Testis (tissue), 2 donors: ENCODE measurements at regions not wholly inside any gene's neighbourhood (a gene's known extent, or its start where the extent isn't known, plus 50 kb on each side); places are given as distances from the start of the nearest gene placed in this dataset.
"Not testable (repeated sequence)": the region's sequence is repeated elsewhere in the genome, so short reads cannot be mapped to it uniquely, and the experiment has no call there.

Experiments
- DNase-seq: peaks from one replicate; pipeline ENCODE4 v3.0.0-alpha.2; 2019
- H3K27ac ChIP-seq, 2 donors: fragments of 200-600 bp; sonication (generic); one replicate each; pipeline ENCODE4 v1.5.1; 2019
- H3K27me3 ChIP-seq: fragments of 200-600 bp; sonication (generic); one replicate; pipeline ENCODE4 v1.5.1; 2019
- H3K36me3 ChIP-seq: fragments of 200-600 bp; sonication (generic); one replicate; pipeline ENCODE4 v1.5.1; 2017; ENCODE audit warnings: low read depth; ENCODE audit errors: missing control alignments
- H3K4me1 ChIP-seq: fragments of 200-600 bp; sonication (generic); one replicate; pipeline ENCODE4 v1.5.1; 2019
- H3K4me3 ChIP-seq, 2 donors: fragments of 200-600 bp; sonication (generic); one replicate each; pipeline ENCODE4 v1.5.1; 2017 to 2019
- H3K9me3 ChIP-seq: fragments of 200-600 bp; sonication (generic); one replicate; pipeline ENCODE4 v1.5.1; 2017
- POLR2A ChIP-seq: fragments of 450-650 bp; IDR thresholded peaks from one replicate; pipeline ENCODE4 v1.6.1; 2017; ENCODE audit warnings: antibody characterized with exemption, mild to moderate bottlenecking, moderate library complexity
- WGBS, 2 donors: methylation state at CpG; one replicate each; pipeline ENCODE4 v1.1.5; 2018; 5-methylcytosine and 5-hydroxymethylcytosine counted together
- intact Hi-C: fragments of 100-400 bp; cut with DNase I; formaldehyde crosslinking; loops from one replicate; pipeline ENCODE4 v1.15.1; 2023; ENCODE audit warnings: low total_unique reads
- TF ChIP-seq, protein P1 (sequence below), 3 experiments: fragments of 450-650 bp in 2 of 3; fragments of 200-600 bp in 1 of 3; sonication (generic) in 1 of 3; IDR thresholded peaks; one replicate each; pipeline ENCODE4 v1.5.1; 2016 to 2019; ENCODE audit warnings: antibody characterized with exemption in 3 of 3, mild to moderate bottlenecking in 2 of 3, moderate library complexity in 1 of 3

DNA sequence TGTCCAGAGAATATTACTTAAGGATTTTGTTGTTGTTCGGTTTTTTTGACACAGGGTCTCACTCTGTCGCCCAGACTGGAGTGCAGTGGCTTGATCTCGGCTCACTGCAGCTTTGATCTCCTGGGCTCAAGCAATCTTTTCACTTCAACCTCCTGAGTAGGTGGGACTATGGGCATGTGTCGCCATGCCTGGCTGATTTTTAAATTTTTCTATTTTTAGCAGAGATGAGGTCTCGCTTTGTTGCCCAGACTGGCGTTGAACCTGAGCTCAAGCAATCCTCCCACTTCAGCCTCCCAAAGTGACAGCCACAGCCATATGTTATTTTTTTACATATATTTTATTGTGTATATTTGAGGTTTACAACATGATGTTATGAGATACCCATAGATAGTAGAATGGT, 86.8 kb upstream of the UMPS start:
- no peaks in the 10 kb centered on the region for H3K4me1 ChIP-seq
- no peak for DNase-seq
- intact Hi-C loops: no loop called here
- H3K4me3 ChIP-seq: no peak overlapping the region
- no peaks in the 10 kb centered on the region for H3K9me3 ChIP-seq
- TF ChIP-seq POLR2A: no peak
- TF ChIP-seq, protein P1, sequence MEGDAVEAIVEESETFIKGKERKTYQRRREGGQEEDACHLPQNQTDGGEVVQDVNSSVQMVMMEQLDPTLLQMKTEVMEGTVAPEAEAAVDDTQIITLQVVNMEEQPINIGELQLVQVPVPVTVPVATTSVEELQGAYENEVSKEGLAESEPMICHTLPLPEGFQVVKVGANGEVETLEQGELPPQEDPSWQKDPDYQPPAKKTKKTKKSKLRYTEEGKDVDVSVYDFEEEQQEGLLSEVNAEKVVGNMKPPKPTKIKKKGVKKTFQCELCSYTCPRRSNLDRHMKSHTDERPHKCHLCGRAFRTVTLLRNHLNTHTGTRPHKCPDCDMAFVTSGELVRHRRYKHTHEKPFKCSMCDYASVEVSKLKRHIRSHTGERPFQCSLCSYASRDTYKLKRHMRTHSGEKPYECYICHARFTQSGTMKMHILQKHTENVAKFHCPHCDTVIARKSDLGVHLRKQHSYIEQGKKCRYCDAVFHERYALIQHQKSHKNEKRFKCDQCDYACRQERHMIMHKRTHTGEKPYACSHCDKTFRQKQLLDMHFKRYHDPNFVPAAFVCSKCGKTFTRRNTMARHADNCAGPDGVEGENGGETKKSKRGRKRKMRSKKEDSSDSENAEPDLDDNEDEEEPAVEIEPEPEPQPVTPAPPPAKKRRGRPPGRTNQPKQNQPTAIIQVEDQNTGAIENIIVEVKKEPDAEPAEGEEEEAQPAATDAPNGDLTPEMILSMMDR (IDR thresholded peaks at IDR 0.05): no peak
- no peaks in the 10 kb centered on the region for H3K27me3 ChIP-seq
- H3K36me3 ChIP-seq: no peaks in the 10 kb centered on the region
- 86% methylated on average over 6 of the region's 6 CpGs for WGBS, 2 donors
- H3K27ac ChIP-seq: no peak overlapping the region

- H3K27me3 ChIP-seq, H3K36me3 ChIP-seq, H3K27ac ChIP-seq, intact Hi-C loops, DNase-seq, H3K4me1 ChIP-seq, H3K9me3 ChIP-seq, H3K4me3 ChIP-seq: not testable (repeated sequence)
- WGBS, 2 donors: 91 to 93% methylated on average over 4 of the region's 4 CpGs
These were observed 84.1 kb upstream of the UMPS start for GRCh38 chr3:124646186-124646585.

- 93 to 97% methylated on average over 2 of the region's 2 CpGs for WGBS, 2 donors
These were observed 81.7 kb upstream of the UMPS start for GRCh38 chr3:124648551-124648950.

DNA sequence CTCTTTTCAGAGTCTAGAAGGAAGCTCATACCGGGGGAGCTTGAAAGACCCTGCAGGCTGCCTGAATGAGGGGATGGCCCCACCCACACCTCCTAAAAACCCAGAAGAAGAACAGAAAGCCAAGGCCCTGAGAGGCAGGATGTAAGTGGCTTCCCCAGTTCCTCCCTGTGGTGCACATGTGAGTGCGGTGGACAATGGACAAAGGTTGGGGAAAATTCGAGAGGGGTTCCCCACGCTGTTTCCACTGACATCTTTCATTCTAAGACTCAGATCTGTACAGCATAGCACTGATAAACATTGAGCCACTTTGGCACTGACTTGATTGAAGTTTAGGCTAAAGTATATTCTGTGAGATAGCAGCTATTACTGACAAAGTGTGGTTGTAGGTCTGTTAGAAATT, 79.5 kb upstream of the UMPS start:
- WGBS, 2 donors: 79 to 87% methylated on average over 4 of the region's 4 CpGs
- DNase-seq: no peak
- H3K27me3 ChIP-seq: no peaks in the 10 kb centered on the region
- intact Hi-C loops: no loop called here
- H3K4me1 ChIP-seq: no peaks in the 10 kb centered on the region
- H3K9me3 ChIP-seq: no peaks in the 10 kb centered on the region
- no peak overlapping the region for H3K27ac ChIP-seq
- H3K36me3 ChIP-seq: no peaks in the 10 kb centered on the region
- H3K4me3 ChIP-seq: no peak overlapping the region
- TF ChIP-seq, protein P1 (IDR thresholded peaks at IDR 0.05): no peak
- no peak for TF ChIP-seq POLR2A

More at GRCh38 chr3:124648551-124648950, 81.7 kb upstream of the UMPS start:
- no peak for DNase-seq
- Histone ChIP-seq H3K9me3 (no peaks in the 10 kb centered on the region), H3K36me3 (no peaks in the 10 kb centered on the region), H3K27me3 (no peaks in the 10 kb centered on the region), H3K27ac (no peak overlapping the region), H3K4me1 (no peaks in the 10 kb centered on the region), H3K4me3 (no peak overlapping the region)
- no peak for TF ChIP-seq POLR2A
- TF ChIP-seq, protein P1 (IDR thresholded peaks at IDR 0.05): no peak
- intact Hi-C loops: no loop called here

DNA sequence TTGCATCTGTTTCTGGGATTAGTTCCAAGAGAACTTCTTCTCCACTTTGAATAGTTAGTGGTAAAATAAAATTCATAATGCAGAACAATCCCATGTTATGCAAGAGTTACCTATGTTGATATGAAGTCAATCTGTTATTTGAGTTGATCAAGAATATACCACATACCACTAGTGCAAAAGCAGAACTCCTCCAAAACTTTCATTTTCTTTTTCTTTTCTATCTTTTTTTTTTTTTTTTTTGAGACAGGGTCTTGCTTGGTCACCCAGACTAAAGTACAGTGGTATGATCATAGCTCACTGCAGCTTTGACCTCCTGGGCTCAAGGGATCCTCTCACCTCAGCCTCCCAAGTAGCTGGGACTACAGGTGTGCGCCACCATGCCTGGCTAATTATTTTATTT, 78.8 kb upstream of the UMPS start:
- DNase-seq, H3K9me3 ChIP-seq, H3K4me1 ChIP-seq, H3K27ac ChIP-seq, H3K4me3 ChIP-seq, H3K27me3 ChIP-seq, H3K36me3 ChIP-seq, intact Hi-C loops: not testable (repeated sequence)
- 91 to 100% methylated on average over 1 of the region's 1 CpG for WGBS, 2 donors

DNA sequence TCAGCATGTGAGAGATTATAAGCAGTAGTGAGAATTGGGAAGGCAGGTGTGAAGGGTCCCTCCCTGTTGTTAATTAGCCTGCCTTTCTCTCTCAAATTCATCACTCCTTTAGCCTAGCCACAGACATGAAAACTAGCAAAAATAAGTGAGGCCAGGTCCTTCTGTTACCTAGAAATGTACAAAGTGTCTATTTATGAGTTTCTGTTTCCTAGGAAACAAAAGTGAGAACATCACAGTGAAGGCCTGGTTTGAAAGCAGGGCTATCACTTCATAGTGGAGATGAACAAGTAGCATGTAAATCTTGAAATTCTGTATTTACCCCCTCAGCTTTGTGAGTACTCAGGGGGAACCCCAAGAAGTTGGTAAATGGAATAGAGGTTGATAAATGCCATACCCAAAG, 78.2 kb upstream of the UMPS start:
- no peak for TF ChIP-seq POLR2A
- TF ChIP-seq, protein P1 (IDR thresholded peaks at IDR 0.05): no peak
- Histone ChIP-seq H3K4me1 (no peaks in the 10 kb centered on the region), H3K4me3 (no peak overlapping the region), H3K9me3 (no peaks in the 10 kb centered on the region), H3K27me3 (no peaks in the 10 kb centered on the region), H3K36me3 (no peaks in the 10 kb centered on the region), H3K27ac (no peak overlapping the region)
- intact Hi-C loops: no loop called here
- no peak for DNase-seq
